OCI-LY3 (cell line): ENCODE measurements at regions not wholly inside any gene's neighbourhood (a gene's known extent, or its start where the extent isn't known, plus 50 kb on each side); places are given as distances from the start of the nearest gene placed in this dataset.

Source experiments
- CTCF ChIP-seq: fragments of 200-600, 300-600 bp; sonication (generic); IDR thresholded peaks from 2 replicates; pipeline ENCODE4 v1.5.1; 2014; ENCODE audit warnings: antibody characterized with exemption, low read length, low read depth
- EZH2phosphoT487 ChIP-seq: fragments of 200-600 bp; shearing (Covaris generic); IDR thresholded peaks from 2 replicates; pipeline ENCODE4 v1.6.1; 2018; ENCODE audit warnings: antibody characterized with exemption, mixed run types, low read depth

GRCh38 chr13:60986301-60986700 is 429.3 kb downstream of the PCDH20 start:
- TF ChIP-seq CTCF (no peak), EZH2phosphoT487 (no peak)
